Endothelial cell (in vitro differentiated cells): ENCODE measurements at regions not wholly inside any gene's neighbourhood (a gene's known extent, or its start where the extent isn't known, plus 50 kb on each side); places are given as distances from the start of the nearest gene placed in this dataset.
"Not testable (repeated sequence)": the region's sequence is repeated elsewhere in the genome, so short reads cannot be mapped to it uniquely, and the experiment has no call there.

Experiments used
- DNase-seq: peaks from one replicate; pipeline ENCODE4 v3.0.0; 2021; ENCODE audit warnings: low spot score
- H3K27ac Mint-ChIP-seq: one replicate; pipeline ENCODE4 v1.8.0; 2021; ENCODE audit warnings: mixed read lengths, inconsistent platforms; ENCODE audit not compliant: unreplicated experiment
- H3K27me3 Mint-ChIP-seq: one replicate; pipeline ENCODE4 v1.8.0; 2021; ENCODE audit warnings: mild to moderate bottlenecking, moderate library complexity, mixed read lengths, inconsistent platforms; ENCODE audit not compliant: unreplicated experiment
- H3K36me3 Mint-ChIP-seq: one replicate; pipeline ENCODE4 v1.8.0; 2021; ENCODE audit warnings: mild to moderate bottlenecking, low read depth, mixed read lengths, inconsistent platforms; ENCODE audit not compliant: unreplicated experiment
- H3K4me1 Mint-ChIP-seq: one replicate; pipeline ENCODE4 v1.8.0; 2021; ENCODE audit warnings: mild to moderate bottlenecking, mixed read lengths, inconsistent platforms; ENCODE audit not compliant: unreplicated experiment
- H3K4me3 Mint-ChIP-seq: one replicate; pipeline ENCODE4 v1.8.0; 2021; ENCODE audit warnings: mild to moderate bottlenecking, mixed read lengths, inconsistent platforms; ENCODE audit not compliant: unreplicated experiment
- H3K9me3 Mint-ChIP-seq: one replicate; pipeline ENCODE4 v1.8.0; 2021; ENCODE audit warnings: mixed read lengths, inconsistent platforms; ENCODE audit not compliant: unreplicated experiment
- CTCF ChIP-seq: fragments of 200-600 bp; sonication (generic); IDR thresholded peaks from one replicate; pipeline ENCODE4 v1.5.0; 2021; ENCODE audit warnings: antibody characterized with exemption; ENCODE audit not compliant: unreplicated experiment

GRCh38 chr5:131107128-131107527 lies 57.9 kb downstream of the HINT1 start:
- no peaks in the 10 kb centered on the region for H3K4me1 Mint-ChIP-seq
- TF ChIP-seq CTCF, result no peak
- no peaks in the 10 kb centered on the region for H3K9me3 Mint-ChIP-seq
- DNase-seq, result no peak
- no peak overlapping the region for H3K27ac Mint-ChIP-seq
- H3K36me3 Mint-ChIP-seq, result no peaks in the 10 kb centered on the region
- no peaks in the 10 kb centered on the region for H3K27me3 Mint-ChIP-seq
- H3K4me3 Mint-ChIP-seq, result no peak overlapping the region

DNA sequence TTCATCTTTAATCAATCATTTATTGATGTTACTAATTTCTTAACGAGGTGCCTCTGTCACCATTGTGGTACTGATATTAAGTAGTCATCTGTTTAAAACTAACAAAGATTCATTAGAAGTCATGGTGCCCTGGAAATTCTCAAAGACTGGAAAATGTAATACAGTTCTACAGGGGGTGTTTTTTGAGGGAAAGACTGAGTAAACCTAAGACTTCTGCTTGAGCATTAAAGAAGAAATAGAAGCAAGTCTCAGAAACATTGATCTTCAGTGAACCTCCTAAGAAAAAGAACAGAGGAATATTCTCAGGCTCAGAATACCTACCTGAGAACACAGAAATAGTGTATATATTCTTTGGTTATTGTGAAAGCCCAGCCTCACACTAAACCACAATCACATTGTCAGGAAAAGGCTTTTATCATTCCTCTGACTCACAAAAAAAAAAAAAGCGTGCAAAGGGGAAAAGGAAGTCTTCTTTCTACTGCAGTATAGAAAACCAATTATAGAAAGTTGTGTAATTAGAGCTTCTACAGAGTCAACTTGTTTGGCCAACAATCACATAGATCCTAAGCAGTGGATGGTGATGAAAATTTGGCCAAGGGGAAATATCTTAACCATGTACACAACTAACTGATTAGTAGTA lies 60.8 kb downstream of the HINT1 start:
- Mint-ChIP-seq H3K4me1 (no peaks in the 10 kb centered on the region), H3K9me3 (no peaks in the 10 kb centered on the region), H3K36me3 (no peaks in the 10 kb centered on the region), H3K4me3 (no peak overlapping the region), H3K27me3 (no peaks in the 10 kb centered on the region), H3K27ac (no peak overlapping the region)
- DNase-seq, result no peak
- TF ChIP-seq CTCF, result no peak

- no peaks in the 10 kb centered on the region for H3K4me1 Mint-ChIP-seq
- no peaks in the 10 kb centered on the region for H3K27me3 Mint-ChIP-seq
Observed at GRCh38 chr5:131096774-131097710, 68.0 kb downstream of the HINT1 start.

DNA sequence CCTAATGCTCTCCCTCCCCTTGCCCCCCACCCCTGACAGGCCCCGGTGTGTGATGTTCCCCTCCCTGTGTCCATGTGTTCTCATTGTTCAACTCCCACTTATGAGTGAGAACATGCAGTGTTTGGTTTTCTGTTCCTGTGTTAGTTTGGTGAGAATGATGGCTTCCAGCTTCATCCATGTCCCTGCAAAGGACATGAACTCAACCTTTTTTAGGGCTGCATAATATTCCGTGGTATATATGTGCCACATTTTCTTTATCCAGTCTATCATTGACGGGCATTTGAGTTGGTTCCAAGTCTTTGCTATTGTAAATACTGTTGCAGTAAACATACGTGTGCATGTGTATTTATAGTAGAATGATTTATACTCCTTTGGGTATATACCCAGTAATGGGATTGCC lies 69.5 kb downstream of the HINT1 start:
- H3K9me3 Mint-ChIP-seq, DNase-seq, H3K36me3 Mint-ChIP-seq, H3K4me3 Mint-ChIP-seq, H3K27me3 Mint-ChIP-seq, H3K27ac Mint-ChIP-seq, H3K4me1 Mint-ChIP-seq: not testable (repeated sequence)

More at GRCh38 chr5:131096774-131097710, 68.0 kb downstream of the HINT1 start:
- DNase-seq, result no peak
- no peak overlapping the region for H3K27ac Mint-ChIP-seq
- no peak overlapping the region for H3K4me3 Mint-ChIP-seq
- H3K9me3 Mint-ChIP-seq, result no peaks in the 10 kb centered on the region
- TF ChIP-seq CTCF, result no peak
- no peaks in the 10 kb centered on the region for H3K36me3 Mint-ChIP-seq

DNA sequence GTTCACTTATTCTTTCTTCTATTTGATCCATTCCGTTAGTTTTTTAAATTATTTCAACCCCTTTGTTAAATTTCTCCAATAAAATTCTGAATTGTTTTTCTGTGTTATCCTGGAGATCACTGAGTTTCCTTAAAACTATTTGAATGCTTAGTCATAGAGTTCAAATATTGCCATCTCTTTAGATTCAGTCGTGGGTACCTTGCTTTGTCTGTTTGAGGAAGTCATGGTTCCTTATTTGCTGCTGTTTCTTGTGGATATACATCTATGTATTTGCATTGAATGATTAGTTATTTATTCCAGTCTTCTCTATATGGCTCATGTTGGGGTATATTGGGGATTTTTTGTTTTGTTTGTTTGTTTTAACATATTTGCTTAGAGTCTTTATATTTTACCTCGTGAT lies 80.6 kb downstream of the HINT1 start:
- H3K27ac Mint-ChIP-seq, result no peak overlapping the region
- H3K9me3 Mint-ChIP-seq, result peaks cover 9% of the 10 kb centered on the region
- no peaks in the 10 kb centered on the region for H3K36me3 Mint-ChIP-seq
- DNase-seq, result no peak
- peaks cover 2% of the 10 kb centered on the region for H3K27me3 Mint-ChIP-seq
- H3K4me1 Mint-ChIP-seq, result peaks cover 4% of the 10 kb centered on the region
- H3K4me3 Mint-ChIP-seq, result no peak overlapping the region
- TF ChIP-seq CTCF, result no peak
